B cell (primary cell): ENCODE measurements at regions not wholly inside any gene's neighbourhood (a gene's known extent, or its start where the extent isn't known, plus 50 kb on each side); places are given as distances from the start of the nearest gene placed in this dataset.

Experiments
- ATAC-seq: fragments of 200-7000 bp; cut with Tn5 transposase; one replicate; pipeline ENCODE4 v1.10.0; 2021; ENCODE audit warnings: low read depth, mild to moderate bottlenecking, moderate number of reproducible peaks, moderate library complexity
- CTCF ChIA-PET: fragments of 350-600 bp; sonication (Branson Sonifier 250); formaldehyde crosslinking; loops from one replicate; lab custom pipeline; 2021; ENCODE audit warnings: antibody characterized with exemption, inconsistent platforms; lab: Charles Lee
- POLR2A ChIA-PET: fragments of 350-600 bp; sonication (Branson Sonifier 250); formaldehyde crosslinking; loops from one replicate; lab custom pipeline; 2021; ENCODE audit warnings: antibody characterized with exemption; lab: Charles Lee
- DNase-seq: peaks from one replicate; pipeline ENCODE4 v3.0.0; 2013
- H2AFZ ChIP-seq: 2 replicates; pipeline ENCODE4 v1.6.1; 2012; ENCODE audit warnings: mild to moderate bottlenecking, low read depth, low read length; ENCODE audit not compliant: insufficient read depth, poor library complexity, severe bottlenecking
- H3K27ac ChIP-seq, 2 donors: 1 replicate in 1 of 2; 2 replicates in 1 of 2; pipeline ENCODE4 v1.5.1; 2012 to 2013; ENCODE audit warnings: low read length in 2 of 2, mild to moderate bottlenecking in 2 of 2, moderate library complexity in 1 of 2
- H3K27me3 ChIP-seq, 4 experiments: fragments of 200-600 bp in 1 of 4; sonication (generic) in 1 of 4; replicated peaks in 1 of 4; 1 replicate in 2 of 4; 2 replicates in 2 of 4; pipeline versions ENCODE4 v1.6.1 to v1.7.0; 2013 to 2016; ENCODE audit warnings: low read length in 3 of 4, mild to moderate bottlenecking in 2 of 4, mixed read lengths in 1 of 4, moderate library complexity in 1 of 4; ENCODE audit not compliant: insufficient read depth in 4 of 4, control insufficient read depth in 3 of 4; ENCODE audit errors: control extremely low read depth in 1 of 4
- H3K36me3 ChIP-seq, 2 experiments: replicated peaks in 1 of 2; 1 replicate in 1 of 2; 2 replicates in 1 of 2; pipeline versions ENCODE4 v1.6.1 to v1.7.1; 2013; ENCODE audit warnings: low read length in 1 of 2; ENCODE audit not compliant: insufficient read depth in 2 of 2, control insufficient read depth in 1 of 2; ENCODE audit errors: control extremely low read depth in 1 of 2, extremely low read depth in 1 of 2
- H3K4me1 ChIP-seq, 2 donors: fragments of 200-600 bp in 1 of 2; sonication (generic) in 1 of 2; 1 replicate in 1 of 2; 2 replicates in 1 of 2; pipeline versions ENCODE4 v1.5.1 to v1.6.1; 2013 to 2017; ENCODE audit warnings: low read length in 2 of 2; ENCODE audit not compliant: control insufficient read depth in 2 of 2, insufficient read depth in 2 of 2
- H3K4me2 ChIP-seq: replicated peaks from 2 replicates; pipeline ENCODE3; 2012; ENCODE audit warnings: mild to moderate bottlenecking, low read depth, low read length; ENCODE audit not compliant: poor library complexity, severe bottlenecking
- H3K4me3 ChIP-seq, 5 experiments: fragments of 200-600 bp in 1 of 5; sonication (generic) in 1 of 5; 1 replicate in 3 of 5; 2 replicates in 2 of 5; pipeline versions ENCODE4 v1.5.1 to v1.7.0; 2011 to 2016; ENCODE audit warnings: low read length in 4 of 5, mild to moderate bottlenecking in 4 of 5, low read depth in 2 of 5, control low read depth in 1 of 5, moderate library complexity in 1 of 5; ENCODE audit not compliant: insufficient read depth in 1 of 5; ENCODE audit errors: control extremely low read depth in 1 of 5, extremely low read depth in 1 of 5
- H3K79me2 ChIP-seq: fragments of 200-600 bp; sonication (generic); one replicate; pipeline ENCODE4 v1.6.0; 2016; ENCODE audit warnings: low read length; ENCODE audit not compliant: control insufficient read depth, insufficient read depth
- H3K9ac ChIP-seq: fragments of 200-600 bp; sonication (generic); 2 replicates; pipeline ENCODE4 v1.6.1; 2017; ENCODE audit warnings: mild to moderate bottlenecking, low read length, moderate library complexity
- H3K9me3 ChIP-seq, 3 donors: one replicate each; pipeline versions ENCODE4 v1.6.1 to v1.7.1; 2013; ENCODE audit warnings: low read length in 2 of 3; ENCODE audit not compliant: control insufficient read depth in 2 of 3, insufficient read depth in 1 of 3; ENCODE audit errors: control extremely low read depth in 1 of 3
- H4K20me1 ChIP-seq: 2 replicates; pipeline ENCODE4 v1.6.0; 2012; ENCODE audit warnings: mild to moderate bottlenecking, low read length; ENCODE audit not compliant: insufficient read depth, control insufficient read depth, poor library complexity, severe bottlenecking
- H3K27ac Mint-ChIP-seq: one replicate; pipeline ENCODE4 v1.8.0; 2021; ENCODE audit warnings: mixed read lengths
- H3K27me3 Mint-ChIP-seq: one replicate; pipeline ENCODE4 v1.8.0; 2021; ENCODE audit warnings: mixed read lengths
- H3K4me1 Mint-ChIP-seq: one replicate; pipeline ENCODE4 v1.8.0; 2021; ENCODE audit warnings: mixed read lengths
- H3K4me3 Mint-ChIP-seq: one replicate; pipeline ENCODE4 v1.8.0; 2021; ENCODE audit warnings: mixed read lengths
- H3K9me3 Mint-ChIP-seq: one replicate; pipeline ENCODE4 v1.8.0; 2022; ENCODE audit warnings: mixed read lengths; ENCODE audit not compliant: insufficient read depth
- EZH2 ChIP-seq: IDR thresholded peaks from 2 replicates; pipeline ENCODE4 v1.6.1; 2012; ENCODE audit warnings: borderline replicate concordance, low read depth, mild to moderate bottlenecking, moderate library complexity, low read length; ENCODE audit not compliant: insufficient read depth, poor library complexity, severe bottlenecking
- WGBS: methylation state at CpG from one replicate; pipeline ENCODE4 v1.1.5; 2013; ENCODE audit warnings: missing lambda C conversion rate; ENCODE audit not compliant: insufficient coverage; 5-methylcytosine and 5-hydroxymethylcytosine counted together
- intact Hi-C: fragments of 100-400 bp; cut with micrococcal nuclease; formaldehyde crosslinking; loops from one replicate; pipeline ENCODE4 v1.10.0; 2022
- TF ChIP-seq, protein P1 (sequence below): fragments of 200-600 bp; IDR thresholded peaks from one replicate; pipeline ENCODE4 v1.8.0; 2022; ENCODE audit warnings: antibody characterized with exemption, mild to moderate bottlenecking

DNA sequence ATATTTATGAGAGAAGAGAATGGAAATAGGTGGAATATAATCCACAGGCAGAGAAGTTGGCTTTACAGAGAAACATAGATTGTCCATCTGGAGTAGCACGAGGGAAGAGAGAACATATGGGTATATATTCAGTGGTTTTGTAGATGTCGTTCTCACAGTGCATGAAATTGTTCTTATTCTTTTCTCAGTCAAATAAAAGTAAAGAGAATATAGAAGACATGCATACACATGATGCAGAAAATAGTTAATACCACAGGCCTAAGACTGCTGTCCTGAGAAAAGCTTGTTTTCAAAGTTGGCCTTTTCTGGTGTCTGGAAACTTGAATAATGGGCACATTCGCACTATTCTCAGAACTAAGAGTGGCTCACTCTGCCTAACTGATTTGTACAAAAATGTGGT is 378.1 kb downstream of the GABRG1 start:
- H3K27me3 ChIP-seq: no peaks in the 10 kb centered on the region
- H3K4me3 ChIP-seq: no peak overlapping the region
- peaks cover 0 to 2% (median 0%) of the 10 kb centered on the region in 3 donors for H3K9me3 ChIP-seq
- TF ChIP-seq, protein P1, sequence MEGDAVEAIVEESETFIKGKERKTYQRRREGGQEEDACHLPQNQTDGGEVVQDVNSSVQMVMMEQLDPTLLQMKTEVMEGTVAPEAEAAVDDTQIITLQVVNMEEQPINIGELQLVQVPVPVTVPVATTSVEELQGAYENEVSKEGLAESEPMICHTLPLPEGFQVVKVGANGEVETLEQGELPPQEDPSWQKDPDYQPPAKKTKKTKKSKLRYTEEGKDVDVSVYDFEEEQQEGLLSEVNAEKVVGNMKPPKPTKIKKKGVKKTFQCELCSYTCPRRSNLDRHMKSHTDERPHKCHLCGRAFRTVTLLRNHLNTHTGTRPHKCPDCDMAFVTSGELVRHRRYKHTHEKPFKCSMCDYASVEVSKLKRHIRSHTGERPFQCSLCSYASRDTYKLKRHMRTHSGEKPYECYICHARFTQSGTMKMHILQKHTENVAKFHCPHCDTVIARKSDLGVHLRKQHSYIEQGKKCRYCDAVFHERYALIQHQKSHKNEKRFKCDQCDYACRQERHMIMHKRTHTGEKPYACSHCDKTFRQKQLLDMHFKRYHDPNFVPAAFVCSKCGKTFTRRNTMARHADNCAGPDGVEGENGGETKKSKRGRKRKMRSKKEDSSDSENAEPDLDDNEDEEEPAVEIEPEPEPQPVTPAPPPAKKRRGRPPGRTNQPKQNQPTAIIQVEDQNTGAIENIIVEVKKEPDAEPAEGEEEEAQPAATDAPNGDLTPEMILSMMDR: no peak
- TF ChIP-seq EZH2: no peak
- no peaks in the 10 kb centered on the region for H3K4me1 ChIP-seq
- no CpG with 5 or more reads among the region's 3 CpGs for WGBS
- CTCF ChIA-PET: no interaction called here
- no peaks in the 10 kb centered on the region for H3K4me1 Mint-ChIP-seq
- no peak for ATAC-seq
- no peak overlapping the region for H3K4me2 ChIP-seq
- peaks cover 5% of the 10 kb centered on the region for H3K9me3 Mint-ChIP-seq
- H2AFZ ChIP-seq: no peak overlapping the region
- intact Hi-C loops: no loop called here
- POLR2A ChIA-PET: no interaction called here
- H4K20me1 ChIP-seq: no peaks in the 10 kb centered on the region
- no peaks in the 10 kb centered on the region for H3K27me3 Mint-ChIP-seq
- DNase-seq: no peak
- no peaks in the 10 kb centered on the region for H3K79me2 ChIP-seq
- H3K36me3 ChIP-seq: no peaks in the 10 kb centered on the region
- no peak overlapping the region for H3K9ac ChIP-seq
- no peak overlapping the region for H3K27ac Mint-ChIP-seq
- no peak overlapping the region for H3K4me3 Mint-ChIP-seq
- H3K27ac ChIP-seq: no peak overlapping the region

DNA sequence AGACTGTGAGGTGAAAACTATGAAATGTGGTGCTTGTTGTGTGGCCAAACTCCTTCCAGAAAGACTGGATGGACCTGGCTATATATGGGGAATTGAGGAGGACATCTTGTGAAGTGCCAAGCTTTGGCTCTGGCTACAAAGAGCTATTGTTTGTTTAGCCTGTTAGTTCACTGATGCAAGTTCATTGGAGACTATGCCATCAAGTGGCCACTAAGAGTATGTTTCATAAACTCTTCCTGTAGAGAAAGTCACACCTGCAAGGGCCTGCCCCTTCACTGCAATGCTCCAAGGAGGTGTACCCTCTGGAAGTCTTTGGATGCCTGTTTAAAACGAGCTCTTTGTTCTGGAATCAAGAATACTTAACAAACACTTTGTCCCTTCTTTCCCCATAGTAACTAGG is 382.0 kb downstream of the GABRG1 start:
- Histone ChIP-seq H3K4me3 (no peak overlapping the region), H2AFZ (no peak overlapping the region), H3K36me3 (no peaks in the 10 kb centered on the region), H3K79me2 (no peaks in the 10 kb centered on the region), H3K4me2 (no peak overlapping the region), H3K9me3 (peaks cover 0 to 4% (median 0%) of the 10 kb centered on the region in 3 donors), H4K20me1 (no peaks in the 10 kb centered on the region), H3K4me1 (no peaks in the 10 kb centered on the region), H3K27ac (no peak overlapping the region), H3K27me3 (no peaks in the 10 kb centered on the region), H3K9ac (no peak overlapping the region)
- ATAC-seq (no peak), DNase-seq (no peak)
- Mint-ChIP-seq H3K27ac (no peak overlapping the region), H3K9me3 (peaks cover 14% of the 10 kb centered on the region), H3K4me3 (no peak overlapping the region), H3K27me3 (no peaks in the 10 kb centered on the region), H3K4me1 (no peaks in the 10 kb centered on the region)
- POLR2A ChIA-PET: no interaction called here
- intact Hi-C loops: no loop called here
- TF ChIP-seq, protein P1: no peak
- no peak for TF ChIP-seq EZH2
- CTCF ChIA-PET: no interaction called here
- WGBS: no CpG with 5 or more reads among the region's 1 CpG
